ENCODE measurements at regions not wholly inside any gene's neighbourhood (a gene's known extent, or its start where the extent isn't known, plus 50 kb on each side); places are given as distances from the start of the nearest gene placed in this dataset.
A peak's percentile ranks its signal among the peaks of the same experiment; 100 is the strongest.
"Not testable (repeated sequence)": the region's sequence is repeated elsewhere in the genome, so short reads cannot be mapped to it uniquely, and the experiment has no call there.

GRCh38 chr1:90396917-90397316 lies 320.2 kb downstream of the BARHL2 start:
- DNase-seq = no peak

- DNase-seq = no peak
These were observed 322.9 kb downstream of the BARHL2 start for GRCh38 chr1:90394247-90394646.

DNA sequence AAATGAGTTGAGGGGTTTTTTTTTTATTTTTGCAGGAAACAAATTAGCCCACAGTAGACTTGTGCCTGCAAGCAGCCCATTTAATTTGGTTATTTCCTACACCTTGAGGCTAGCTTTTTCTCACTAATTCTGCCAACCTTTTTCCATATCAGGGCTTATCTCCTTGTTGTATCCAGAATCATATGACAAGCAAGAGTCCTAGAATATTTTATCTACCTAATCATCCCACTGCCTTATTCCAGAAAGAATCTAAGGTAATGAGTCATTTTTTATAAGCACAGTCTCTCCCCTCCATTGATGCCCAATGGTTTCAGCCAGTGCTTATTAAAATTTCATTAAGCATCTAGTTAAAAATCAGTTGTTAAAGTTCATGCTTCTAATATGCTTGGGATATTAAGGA lies 324.1 kb downstream of the BARHL2 start:
- no peak for DNase-seq

GRCh38 chr1:90391126-90391525 lies 326.0 kb downstream of the BARHL2 start:
- DNase-seq = no peak

- peak; percentile 55 for DNase-seq
These were observed 329.3 kb downstream of the BARHL2 start for GRCh38 chr1:90387805-90388204.

DNA sequence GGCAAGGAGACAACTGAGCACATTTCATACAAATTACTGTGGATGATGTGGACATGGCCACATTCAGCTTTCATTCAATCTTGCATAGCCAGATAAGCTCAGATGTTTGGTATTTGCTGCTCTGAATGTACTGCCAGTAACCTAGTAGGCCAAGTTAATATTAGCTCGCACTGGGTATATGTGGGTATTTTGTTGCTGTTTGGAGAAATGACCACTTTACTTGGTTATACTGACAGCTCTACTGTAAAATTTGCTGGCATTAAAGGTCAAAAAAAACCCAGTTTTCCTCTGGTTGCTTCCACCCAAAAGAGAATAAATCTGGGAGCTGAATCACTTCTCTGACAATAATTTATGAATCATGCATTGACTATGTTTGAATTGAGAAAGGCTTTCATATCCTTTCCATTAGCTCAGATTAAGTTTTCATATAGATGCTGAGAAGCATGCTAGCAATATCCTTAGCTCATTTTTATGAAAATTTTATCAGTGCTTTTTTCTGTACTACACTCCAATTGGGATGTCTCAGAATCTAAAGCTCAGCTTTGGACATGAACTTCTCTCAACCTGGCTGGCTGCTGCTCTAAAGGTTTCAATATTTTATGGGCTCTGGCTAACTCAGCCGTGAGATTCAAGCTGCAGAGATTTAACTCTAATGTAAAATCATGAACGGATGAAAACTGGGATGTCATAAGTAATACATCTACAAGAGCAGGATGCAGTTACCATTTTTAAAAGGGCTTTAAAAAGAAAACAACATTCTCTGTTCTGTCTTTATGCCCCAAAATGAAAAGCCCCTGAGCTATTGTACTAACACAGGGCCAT lies 330.0 kb downstream of the BARHL2 start:
- no peak for DNase-seq

GRCh38 chr1:90384193-90384592 lies 332.9 kb downstream of the BARHL2 start:
- DNase-seq = no peak

GRCh38 chr1:90382161-90382560 lies 334.9 kb downstream of the BARHL2 start:
- DNase-seq = no peak

- DNase-seq = no peak
These were observed 335.5 kb downstream of the BARHL2 start for GRCh38 chr1:90381598-90381997.

DNA sequence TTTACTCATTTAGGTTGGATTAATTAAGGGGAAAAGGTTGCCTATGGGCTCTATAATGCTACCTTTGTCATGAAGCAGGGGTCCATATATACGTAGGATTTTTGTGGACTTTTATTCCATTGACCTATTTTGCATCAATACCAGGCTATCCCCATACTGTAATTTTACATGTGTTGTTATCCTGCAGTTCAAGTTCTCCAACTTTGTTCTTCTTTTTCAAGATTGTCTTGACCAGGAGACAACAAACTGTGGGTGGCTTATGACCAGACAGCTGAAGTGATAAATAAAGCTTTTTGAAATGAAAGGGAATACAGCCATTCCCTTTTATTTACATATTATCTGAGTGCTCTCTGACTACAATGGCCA lies 345.7 kb downstream of the BARHL2 start:
- DNase-seq = no peak

- DNase-seq = no peak
These were observed 346.2 kb downstream of the BARHL2 start for GRCh38 chr1:90370686-90371447.

- no peak for DNase-seq
These were observed 354.9 kb downstream of the BARHL2 start for GRCh38 chr1:90362163-90362562.

DNA sequence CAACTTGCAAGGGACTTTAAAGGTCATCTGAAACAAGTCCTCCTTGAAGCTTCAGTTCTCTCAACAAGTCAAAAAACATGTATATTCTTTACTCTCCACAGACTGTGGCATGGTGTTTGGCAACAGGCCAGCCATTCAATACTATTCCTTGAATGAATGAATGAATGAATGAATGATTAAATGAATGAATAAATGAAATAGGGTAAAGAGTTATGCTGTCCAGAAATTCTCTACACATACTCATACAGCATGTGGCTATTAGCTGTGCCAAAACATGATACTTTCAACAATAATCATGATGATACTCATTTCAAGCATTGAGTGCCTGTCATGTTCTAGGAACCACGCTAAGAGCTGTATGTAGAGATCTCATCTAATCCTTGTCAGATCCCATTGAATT lies 356.1 kb downstream of the BARHL2 start:
- no peak for DNase-seq

- DNase-seq = no peak
These were observed 357.1 kb downstream of the BARHL2 start for GRCh38 chr1:90359994-90360393.

GRCh38 chr1:90358448-90358847 lies 358.7 kb downstream of the BARHL2 start:
- DNase-seq = no peak

DNA sequence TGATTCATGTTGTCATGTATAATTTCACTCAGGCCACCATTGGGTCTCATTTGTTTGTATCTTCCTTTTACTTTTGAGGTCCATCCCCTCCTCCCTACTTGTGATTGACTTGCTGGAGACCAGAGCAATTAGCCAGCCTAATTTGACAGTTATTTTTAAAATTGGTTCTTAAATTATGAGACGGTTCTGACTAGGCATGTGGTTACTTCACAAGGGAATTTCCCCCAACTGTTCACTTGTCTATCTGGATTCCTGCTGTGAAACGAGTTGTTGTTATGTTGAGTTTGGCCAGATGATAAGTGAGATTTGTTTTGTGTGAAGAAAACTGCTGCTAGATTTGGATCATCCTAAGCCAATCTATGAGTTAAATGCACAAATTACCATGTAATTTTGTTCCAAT lies 359.1 kb downstream of the BARHL2 start:
- DNase-seq = no peak

- no peak for DNase-seq
These were observed 360.1 kb downstream of the BARHL2 start for GRCh38 chr1:90356991-90357390.

DNA sequence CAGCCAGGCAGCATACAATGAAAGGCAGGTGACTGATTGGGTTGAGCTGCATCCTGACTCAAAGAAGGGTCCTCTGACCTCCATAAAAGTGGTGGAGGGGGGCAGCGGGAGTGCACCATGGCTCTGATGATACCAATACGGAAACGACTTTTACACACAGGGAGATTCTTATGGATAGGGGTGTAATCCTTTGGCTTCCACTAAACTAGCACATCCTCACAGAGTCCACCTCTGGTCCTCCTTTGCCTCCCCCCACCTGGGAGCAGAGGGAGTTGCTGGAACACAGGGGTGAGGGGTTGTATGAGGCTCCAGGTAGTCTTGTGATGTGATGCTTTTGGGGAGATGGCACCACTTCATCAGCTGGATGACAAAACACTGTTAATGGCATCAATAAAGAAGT lies 361.0 kb downstream of the BARHL2 start:
- no peak for DNase-seq

DNA sequence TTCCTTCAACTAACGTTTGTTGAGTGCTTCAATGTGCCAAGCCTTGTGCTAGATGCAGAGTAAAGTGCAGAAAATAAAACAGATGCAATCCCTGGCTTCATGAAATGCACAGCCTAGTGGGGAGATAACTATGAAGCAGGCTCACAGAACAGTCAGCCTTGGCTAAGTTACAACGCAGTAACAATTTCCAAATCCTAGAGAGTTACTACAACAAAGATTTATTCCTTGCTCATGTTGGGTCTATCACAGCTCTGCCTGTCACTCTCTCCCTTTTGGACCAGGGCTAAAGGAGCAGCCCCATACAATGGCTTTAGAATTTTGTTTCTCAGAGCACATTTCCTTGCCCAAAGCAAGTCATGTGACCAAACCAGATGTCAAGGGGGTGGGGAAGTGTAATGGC lies 359.8 kb downstream of the ZNF326 start:
- no peak for DNase-seq

DNA sequence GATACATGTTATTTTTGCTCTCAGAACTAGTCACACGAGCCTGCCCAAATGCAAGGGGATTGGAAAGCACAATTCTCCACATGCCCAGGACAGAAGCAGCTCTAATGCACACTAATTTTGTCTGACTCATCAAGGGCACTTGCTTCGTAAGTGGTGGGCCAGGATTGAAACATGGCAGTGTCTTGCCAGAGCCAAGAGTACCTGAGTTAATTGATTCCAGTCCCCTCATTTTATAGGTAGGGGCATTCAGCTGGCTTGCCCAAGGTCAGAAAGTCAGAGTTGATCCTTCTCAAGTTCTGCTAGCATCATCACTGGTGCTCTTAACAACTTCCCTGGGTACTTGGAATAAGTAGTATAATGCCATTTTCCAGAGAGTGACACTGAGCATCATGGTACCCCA lies 356.1 kb downstream of the ZNF326 start:
- DNase-seq = no peak

DNA sequence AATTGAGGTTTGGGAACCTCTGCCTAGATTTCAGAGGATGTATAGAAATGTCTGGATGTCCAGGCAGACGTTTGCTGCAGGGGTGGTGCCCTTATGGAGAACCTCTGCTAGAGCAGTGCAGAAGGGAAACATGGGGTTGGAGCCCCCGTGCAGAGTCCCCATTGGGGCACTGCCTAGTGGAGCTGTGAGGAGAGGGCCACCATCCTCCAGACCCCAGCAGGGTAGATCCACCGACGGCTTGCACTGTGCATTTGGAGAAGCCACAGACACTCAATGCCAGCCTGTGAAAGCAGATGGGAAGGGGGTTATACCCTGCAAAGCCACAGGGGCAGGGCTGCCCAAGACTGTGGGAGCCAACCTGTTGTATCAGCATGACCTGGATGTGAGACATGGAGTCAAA lies 354.6 kb downstream of the ZNF326 start:
- no peak for DNase-seq

GRCh38 chr1:90348934-90349333 lies 354.0 kb downstream of the ZNF326 start:
- DNase-seq = no peak

DNA sequence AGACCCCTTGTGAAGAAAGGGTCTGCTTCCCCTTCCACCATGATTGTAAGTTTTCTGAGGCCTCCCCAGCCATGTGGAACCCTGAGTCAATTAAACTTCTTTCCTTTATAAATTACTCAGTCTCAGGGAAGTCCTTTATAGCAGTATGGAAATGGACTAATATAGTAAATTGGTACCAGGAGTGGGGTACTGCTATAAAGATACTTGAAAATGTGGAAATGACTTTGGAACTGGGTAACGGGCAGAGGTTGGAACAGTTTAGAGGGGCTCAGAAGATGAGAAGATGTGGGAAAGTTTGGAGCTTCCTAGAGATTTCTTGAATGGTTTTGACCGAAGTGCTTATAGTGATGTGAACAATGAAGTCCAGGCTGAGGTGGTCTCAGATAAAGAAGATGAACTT lies 353.5 kb downstream of the ZNF326 start:
- DNase-seq = not testable (repeated sequence)

DNA sequence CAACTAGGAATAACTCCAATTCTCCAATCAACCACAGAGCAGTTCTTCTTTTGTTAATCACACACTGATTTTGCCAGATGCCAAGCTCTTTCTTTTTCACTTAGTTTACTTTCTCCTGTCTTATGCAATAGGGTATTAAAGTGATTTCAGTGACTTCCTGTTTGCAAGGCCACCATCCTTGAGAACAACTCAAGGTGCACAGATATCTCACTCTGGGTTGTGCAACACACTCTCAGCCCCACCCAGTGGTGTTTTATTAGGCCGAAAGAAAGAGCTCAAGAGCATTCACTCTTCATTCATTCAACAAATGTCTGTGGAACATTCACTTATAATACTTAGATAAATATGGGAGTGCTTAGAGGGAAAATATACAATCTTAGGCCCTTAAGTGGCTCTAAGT lies 352.5 kb downstream of the ZNF326 start:
- no peak for DNase-seq

Measured in hindlimb muscle (tissue), 1 donor.